Suppressor macrophage treated with lipopolysaccharide for 4 hours (primary cell): ENCODE measurements at regions not wholly inside any gene's neighbourhood (a gene's known extent, or its start where the extent isn't known, plus 50 kb on each side); places are given as distances from the start of the nearest gene placed in this dataset.

Experiments
- DNase-seq: peaks from one replicate; pipeline ENCODE4 v3.0.0-alpha.2; 2020

DNA sequence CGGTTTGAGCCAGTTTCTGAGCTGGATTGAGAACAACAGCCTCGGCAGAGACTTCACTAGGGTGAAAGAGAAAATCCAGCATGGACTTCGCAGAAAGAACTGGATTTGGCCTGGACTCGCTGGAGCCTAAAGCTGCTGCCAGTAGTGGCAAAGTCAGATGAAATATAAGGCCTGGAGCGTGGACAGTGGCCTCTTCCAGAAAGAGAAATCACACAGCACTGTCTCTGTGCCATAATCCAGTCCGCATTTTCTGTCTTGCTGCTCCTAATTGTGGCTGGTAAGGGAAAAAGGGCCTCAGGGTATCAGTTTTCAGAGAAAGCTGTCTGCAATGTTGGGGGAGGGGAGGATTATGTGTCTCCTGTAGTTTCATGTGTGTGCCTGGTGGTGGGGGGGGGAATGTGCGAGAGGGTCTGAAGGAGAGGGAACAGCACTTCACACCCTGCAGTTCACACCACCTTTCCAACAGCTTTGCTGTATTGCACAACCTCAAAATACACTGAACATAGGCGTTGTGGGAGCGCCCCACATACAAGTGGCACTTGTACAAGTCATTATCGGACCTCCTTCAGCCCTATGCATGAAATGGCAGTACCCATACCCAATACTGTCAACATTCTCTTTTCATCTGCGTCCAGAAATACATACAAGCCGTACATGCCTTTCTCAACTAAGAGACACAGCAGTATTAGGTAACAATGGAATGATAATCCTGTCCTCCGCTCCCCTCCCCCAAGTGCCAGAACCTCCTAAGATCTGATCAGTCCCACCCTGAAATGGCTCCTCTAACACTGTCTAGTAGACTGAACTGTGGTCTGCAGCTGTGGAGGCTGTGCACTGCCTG lies 107.5 kb upstream of the ATF7IP start:
- DNase-seq: peak; percentile 64

DNA sequence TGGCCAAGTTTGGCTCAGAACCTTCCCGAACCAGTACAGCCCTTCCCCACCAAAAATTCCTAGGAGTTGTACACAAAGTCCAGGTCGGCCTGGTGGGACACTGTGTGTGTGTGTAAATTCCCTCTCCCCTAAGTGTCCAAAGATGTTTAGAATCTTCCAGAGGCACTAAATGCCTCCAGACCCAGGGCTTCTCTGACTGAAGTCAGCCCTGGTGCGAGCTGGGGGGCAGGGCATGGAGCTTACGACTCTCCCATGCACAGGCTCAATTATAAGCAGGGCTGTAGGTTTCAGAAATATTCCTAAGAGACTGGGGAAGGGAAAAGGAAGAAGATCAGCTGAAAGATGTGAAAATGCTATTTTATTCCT lies 106.9 kb upstream of the ATF7IP start:
- DNase-seq: no peak

DNA sequence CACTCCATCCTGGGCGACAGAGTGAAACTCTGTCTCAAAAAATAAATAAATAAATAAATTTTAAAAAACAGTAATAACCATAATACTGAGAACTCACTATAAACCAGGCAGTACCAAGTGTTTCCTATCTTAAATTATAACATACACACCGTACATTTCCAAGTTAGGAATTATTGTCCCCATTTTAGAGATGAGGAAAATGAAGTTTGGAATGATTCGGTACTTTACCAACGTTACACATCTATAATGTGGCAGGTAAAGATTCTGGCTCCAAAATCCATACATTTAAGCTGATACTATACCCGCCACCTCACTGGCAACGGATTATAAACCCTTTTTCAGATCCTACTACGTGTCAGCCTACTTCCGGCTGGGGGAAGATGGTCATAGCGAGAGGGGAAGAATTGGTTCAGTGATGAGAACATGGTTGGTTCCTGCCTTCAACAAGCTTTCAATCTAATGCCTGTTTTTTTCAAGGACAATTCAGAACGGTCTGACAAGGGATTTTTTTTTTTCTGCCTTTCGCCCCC lies 105.9 kb upstream of the ATF7IP start:
- no peak for DNase-seq

DNA sequence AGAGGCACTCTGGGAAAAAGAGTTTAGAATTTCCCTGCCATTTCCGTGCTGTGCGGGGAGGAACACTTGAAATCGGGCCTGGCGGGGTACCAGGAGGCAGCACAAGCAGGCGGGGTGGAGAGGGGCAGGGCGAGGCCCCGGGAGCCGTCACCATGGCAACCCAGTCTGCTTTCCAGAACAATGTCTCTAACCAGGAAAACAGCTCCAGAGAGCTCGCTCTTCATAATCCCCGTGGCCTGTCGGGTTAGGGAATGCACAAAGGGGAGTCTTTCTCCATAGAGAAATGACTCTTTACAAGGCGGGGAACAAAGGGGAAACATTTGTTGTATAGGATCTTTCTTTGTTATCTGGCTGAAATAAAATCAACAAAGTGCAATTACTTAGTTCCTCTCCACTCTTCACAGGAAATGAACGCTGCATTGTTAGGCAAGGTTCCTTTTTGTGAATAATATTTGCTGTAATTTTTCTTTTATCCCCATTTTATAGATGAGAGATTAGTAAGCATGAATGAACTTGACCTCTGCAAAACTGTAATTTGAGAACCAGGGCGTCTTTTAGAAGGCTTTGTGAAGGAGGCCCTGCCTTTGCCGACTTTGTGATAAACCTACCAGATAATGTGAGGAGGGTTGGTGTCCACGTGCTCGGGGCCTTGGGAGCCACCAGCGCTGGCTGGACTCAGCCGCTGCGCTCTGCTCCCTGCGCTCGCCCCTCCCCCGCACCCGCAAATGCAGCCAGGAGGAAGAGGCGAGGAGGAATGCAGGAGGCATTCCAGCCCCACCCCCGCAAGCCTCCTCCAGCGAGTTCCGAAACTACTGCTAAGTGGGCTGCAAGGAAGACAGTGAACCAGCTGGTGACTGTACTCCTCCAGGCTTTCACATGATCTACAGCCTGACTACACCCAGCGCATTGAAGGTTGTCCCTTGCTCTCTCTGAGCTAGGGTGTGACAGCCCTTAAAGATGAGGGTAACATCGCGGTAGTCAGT lies 105.2 kb upstream of the ATF7IP start:
- DNase-seq: peak; percentile 61

DNA sequence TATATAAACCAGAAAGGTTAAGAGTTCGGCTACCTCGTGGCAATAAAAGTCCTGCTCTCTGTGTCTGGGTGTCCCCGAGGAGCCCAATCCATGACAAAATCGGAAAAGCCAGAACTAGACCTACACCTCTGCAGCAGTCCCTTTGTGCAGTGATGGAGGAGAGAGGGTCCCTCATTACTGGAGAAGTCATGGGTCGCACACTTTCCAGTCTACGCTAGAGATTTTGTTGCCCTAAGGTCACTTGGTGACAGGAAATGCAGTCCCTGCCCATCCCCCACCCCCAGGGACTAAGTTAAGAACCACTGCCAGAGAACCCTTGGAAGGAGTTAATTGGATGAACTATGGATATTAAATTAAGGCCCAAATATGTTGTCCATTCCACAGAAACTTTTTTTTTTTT lies 104.4 kb upstream of the ATF7IP start:
- no peak for DNase-seq

DNA sequence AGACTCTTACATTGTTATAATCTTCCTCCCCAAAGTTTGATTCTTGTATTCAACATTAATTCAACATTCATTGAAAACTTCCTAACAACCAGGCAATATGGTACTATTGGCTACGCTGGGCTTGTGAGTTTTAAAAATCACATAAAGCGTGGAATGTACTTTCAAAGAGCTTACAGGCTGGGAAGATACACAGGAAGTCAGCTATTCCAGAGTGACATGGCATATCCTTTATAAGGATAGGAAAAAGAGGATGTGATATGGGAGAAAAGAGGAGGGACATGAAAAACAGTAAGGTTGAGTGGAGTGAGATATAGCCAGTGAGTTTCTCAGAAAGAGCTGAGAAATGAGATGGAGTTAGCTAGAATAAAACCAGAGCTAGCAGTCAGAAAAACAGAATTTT lies 103.6 kb upstream of the ATF7IP start:
- no peak for DNase-seq

DNA sequence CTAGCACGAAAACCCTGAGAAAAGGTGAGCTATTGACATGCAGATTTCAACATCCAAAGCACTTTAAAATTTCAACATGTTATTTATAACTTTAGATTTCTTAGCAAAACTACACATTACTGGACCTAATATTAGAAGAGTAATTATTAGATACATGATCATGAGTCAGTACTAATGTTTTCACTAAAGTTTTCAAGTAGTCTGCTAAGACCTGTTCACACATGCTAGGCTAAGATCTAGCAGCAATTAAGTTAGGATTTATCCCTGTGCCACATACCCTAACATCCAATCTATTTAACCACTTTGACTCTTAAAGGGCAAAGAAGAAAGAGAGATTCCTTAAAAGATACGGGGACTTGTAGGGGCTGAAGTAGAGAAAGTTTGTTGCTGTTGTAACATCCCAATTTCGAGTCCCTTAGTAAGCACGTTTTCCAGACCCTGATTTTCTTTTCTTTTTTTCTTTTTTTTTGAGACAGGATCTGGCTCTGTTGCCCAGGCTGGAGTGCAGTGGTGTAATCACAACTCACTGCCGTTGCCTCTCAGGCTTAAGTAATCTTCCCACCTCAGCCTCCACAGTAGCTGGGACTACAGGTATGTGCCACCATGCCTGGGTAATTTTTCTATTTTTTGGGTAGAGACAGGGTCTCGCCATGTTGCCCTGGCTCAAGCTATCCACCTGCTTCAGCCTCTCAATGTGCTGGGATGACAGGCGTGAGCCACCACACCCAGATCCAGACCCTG lies 102.5 kb upstream of the ATF7IP start:
- DNase-seq: no peak

DNA sequence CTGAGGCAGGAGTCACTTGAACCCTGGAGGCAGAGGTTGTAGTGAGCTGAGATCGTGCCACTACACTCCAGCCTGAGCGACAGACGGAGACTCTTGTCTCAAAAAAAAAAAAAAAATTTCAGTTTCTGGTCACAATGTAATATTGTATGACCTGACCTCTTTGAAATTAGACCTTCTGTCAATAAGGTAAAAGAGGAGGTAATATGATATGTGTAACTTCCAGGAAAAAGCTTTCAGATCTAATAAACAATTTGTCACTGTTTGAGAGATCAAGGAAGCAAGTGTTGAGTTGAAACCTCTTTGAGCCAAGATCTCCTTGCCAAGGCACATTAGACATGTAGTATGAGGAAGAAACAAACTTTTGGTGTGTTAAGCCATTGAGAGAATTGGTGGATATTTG lies 101.7 kb upstream of the ATF7IP start:
- DNase-seq: no peak

DNA sequence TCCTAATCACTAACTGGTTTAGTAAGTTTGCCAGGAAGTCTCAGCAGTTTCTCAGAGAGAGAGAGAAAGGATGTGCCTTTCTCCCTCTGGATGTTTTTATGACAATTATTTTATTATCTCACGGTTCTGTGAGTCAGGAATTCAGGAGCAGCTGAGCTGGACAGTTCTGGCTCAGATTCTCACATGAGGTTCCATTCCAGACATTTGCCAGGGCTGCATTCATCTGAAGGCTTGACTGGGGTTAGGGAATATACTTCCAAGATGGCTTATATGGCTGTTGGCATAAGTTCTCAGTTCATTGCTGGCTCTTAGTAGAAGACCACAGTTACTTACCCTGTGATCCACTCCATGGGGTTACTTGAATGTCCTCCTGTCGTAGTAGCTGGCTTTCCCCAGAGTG lies 101.2 kb upstream of the ATF7IP start:
- DNase-seq: no peak

DNA sequence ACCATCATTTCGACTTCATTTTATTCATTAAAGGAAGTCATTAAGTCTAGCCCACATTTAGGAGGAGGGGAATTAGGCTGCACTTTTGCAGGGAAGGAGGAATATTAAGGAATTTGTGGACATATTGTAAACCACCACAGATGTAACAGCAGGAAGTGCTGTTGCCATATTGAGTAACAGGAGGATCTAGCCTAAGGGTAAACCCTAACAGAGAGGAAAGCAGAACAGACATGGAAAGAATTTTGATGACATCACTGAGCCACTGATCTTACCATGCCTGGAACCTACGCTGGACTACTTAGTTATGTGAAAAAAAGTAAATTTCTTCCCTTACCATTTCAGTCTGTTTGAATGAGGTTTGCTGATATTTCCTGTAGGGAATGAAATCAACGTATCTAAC lies 100.7 kb upstream of the ATF7IP start:
- DNase-seq: peak; percentile 88

DNA sequence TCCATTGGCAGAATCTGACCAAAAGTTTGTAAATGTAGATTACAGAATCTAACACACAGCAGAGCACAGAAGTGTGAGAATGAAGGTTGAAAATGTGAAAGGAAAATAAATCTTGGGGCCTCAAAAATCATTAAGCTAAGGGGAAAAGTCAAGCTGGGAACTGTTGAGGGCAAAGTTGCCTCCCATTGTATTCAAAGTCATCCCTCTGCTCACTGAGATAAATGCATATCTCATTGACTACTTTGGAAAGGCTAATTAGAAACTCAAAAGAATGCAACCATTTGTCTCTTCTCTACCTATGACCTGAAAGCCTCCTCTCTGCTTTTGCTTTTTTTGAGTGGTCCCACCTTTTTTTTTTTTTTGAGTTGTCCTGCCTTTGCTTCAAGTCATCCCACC lies 97.4 kb upstream of the ATF7IP start:
- no peak for DNase-seq

DNA sequence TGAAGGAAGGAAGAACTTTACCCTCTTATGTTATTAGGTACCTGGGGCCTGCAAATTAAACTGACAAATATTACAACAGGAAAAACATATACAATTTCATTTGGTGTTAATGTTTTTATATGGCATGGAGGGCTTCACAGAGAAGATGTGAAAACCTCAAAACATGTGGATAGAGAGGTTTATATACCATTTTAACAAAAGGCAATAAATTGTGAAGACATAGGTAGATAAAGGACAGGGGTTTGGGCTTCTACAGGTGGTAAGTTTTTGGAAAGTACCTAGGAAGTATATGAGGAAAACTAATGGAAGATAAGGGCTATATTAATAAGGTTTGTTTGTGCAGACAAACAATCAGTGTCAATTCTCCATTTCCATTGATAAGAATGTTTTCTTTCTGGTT lies 95.1 kb upstream of the ATF7IP start:
- no peak for DNase-seq

DNA sequence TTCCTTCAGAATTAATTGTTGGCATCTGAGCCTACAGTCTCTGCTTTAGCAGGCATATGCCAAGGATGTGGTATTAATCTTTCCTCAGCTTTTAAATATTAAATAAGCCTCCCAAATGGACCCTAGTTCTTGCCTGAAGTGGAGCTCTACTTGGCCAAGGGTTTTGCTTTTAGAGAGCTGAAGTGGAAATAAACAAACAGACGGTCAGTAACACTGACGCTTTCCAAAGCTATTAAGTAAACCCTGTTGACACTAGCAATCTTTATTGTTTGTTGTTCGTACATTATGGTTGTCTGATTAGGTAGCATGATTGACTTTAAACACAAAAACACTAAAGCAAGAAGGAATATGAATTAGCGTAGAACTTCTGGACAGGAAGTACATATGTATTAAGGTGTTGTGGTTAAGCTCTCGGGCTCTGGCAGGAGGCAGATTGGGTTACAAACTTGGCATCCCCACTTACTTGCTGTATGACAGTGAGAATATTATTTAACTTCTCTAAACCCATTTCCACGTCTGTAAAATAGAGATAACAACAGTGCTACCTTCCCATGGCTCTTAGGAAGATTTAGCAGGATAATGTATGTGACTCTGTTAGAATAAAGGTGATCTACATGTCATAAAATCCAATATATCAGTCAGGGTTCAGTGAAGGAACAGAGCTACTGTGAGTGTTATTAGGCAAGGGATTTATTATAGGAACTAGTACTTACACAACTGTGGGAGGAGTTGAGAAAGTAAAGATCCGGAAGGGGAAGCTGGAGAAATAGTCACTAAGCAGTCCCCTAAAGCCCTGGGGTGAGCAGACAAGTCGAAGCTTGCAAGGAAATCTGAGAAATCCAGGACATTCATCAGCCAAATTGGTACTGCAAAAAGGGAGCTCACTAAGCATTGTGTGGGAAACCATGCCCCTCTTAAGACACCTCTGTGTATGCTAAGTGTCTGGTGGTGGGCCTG lies 92.2 kb upstream of the ATF7IP start:
- DNase-seq: peak; percentile 83

DNA sequence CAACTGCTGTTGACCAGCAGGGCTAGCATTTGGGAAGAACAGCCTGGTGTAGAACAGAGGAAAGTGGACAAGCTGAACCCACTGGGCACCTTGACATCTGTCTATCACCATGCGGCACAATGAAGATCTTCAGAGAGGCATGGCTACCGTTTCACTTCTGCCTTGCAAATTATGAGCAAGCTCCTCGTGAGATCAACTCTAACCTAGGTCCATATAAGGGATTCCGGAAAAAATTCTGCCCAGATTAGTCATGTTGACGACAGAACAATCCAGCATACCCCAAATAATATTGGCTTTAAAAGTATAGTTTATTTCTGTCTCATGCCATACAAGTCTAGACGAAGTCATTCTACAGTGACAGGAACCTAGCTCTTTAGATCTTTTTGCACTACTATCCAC lies 91.6 kb upstream of the ATF7IP start:
- peak; percentile 77 for DNase-seq

DNA sequence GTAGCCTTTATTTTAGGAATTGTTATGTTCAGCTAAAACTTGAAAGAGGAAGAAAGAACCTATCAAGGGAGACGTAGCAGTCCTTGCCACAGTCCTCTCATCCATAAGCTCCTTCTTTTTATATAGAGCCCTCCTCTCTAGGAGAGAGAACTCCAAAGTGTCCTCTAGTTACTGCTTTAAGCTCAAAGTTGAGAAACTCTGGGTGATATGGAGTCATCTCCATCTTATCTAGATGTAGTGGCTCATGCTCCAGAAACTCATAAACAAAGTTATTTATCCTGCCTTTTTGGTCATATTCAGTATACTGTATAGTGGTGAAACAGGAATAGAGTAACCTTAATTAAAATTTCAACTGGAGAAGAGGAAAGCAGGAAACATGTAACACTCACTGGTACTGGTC lies 90.4 kb upstream of the ATF7IP start:
- DNase-seq: no peak

DNA sequence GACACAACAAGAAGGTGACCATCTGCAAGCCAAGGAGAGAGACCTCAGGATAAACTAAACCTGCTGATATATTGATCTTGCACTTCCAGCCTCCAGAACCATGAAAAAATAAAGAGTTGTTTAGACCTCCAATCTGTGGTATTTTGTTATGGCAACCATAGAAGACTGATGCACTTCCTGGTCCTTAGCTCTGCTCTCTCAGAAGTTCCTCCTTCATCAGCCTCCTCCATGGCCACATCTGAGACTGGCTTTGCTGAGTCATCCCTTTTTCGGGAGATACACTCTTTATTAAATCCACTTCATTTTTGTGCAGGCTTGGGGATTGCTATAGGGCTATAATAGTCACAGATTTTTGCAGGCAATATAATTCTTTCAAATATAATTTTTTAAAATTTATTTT lies 89.6 kb upstream of the ATF7IP start:
- no peak for DNase-seq

DNA sequence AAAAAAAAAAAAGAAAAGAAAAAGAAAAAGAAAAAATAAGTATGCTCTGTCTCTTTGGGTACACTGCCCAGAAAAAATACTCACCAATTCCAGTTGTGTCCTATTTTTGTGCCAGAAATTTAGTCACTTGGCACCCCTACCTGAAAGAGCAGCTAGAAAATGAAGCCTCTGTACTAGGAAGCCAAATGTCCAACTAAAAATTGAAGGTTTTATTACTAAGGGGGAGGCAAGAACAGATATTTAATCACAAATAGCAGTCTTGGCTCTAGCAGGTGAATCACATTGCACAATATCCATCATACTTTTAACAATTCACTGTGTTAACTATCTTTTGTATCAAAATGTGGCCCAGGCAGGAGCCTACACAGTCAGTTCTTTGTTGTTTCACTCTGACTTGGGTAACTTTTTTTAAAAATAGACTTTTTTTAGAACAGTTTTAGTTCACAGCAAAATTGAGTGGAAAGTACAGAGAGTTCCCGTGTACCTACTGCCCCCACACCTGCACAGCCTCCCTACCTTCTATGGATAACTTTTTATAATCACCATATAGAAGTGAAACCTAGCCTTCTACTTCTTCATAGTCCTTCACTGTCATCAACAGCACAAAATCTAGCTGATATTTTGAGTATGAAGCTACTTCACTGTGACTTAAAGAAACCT lies 87.1 kb upstream of the ATF7IP start:
- DNase-seq: no peak

DNA sequence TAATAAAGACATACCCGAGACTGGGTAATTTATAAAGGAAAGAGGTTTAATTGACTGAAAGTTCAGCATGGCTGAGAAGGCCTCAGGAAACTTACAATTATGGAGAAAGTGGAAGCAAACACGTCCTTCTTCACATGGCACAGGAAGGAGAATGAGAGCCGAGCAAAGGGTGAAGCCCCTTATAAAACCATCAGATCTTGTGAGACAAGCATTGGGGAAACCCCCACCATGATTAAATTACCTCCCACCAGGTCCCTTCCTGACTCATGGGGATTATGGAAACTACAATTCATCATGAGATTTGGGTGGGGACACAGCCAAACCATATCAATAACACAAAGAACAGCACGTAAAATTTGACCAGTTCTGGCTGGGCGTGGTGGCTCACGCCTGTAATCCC lies 85.6 kb upstream of the ATF7IP start:
- DNase-seq: no peak

DNA sequence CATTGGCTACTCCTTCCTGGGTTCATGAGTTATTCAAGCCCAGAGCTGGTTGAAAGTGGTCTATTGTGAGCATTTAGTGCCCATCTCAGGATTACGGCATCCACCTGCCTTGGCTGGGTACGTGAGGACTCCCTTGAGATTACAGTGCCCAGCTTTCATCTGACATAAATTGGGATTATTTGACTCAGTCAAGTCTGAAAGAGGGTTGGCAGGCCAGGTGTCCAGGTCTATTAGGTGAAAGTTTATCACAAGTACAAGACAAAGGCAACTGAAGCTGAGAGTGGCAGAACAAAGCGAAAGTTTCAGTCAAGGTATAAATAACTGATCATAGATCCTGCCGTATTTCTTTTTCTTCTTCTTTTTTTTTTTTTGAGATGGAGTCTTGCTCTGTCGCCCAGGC lies 84.6 kb upstream of the ATF7IP start:
- no peak for DNase-seq

DNA sequence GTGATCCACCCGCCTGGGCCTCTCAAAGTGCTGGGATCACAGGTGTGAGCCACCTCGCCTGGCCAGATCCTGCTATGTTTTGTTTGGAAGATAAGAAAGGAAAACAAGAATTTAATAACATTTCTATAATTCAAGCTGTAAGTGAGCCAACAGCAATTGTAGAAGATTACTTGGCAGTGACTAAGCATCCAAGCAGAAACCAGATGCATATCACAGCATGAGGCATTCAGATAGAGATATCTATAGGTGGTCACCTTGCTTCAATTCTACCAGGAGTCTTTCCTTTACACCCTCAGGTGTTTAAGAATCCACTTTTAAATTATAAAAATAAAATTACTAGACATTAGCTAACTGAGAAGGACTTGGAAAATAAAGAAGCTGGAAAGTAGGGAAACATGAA lies 83.9 kb upstream of the ATF7IP start:
- no peak for DNase-seq

DNA sequence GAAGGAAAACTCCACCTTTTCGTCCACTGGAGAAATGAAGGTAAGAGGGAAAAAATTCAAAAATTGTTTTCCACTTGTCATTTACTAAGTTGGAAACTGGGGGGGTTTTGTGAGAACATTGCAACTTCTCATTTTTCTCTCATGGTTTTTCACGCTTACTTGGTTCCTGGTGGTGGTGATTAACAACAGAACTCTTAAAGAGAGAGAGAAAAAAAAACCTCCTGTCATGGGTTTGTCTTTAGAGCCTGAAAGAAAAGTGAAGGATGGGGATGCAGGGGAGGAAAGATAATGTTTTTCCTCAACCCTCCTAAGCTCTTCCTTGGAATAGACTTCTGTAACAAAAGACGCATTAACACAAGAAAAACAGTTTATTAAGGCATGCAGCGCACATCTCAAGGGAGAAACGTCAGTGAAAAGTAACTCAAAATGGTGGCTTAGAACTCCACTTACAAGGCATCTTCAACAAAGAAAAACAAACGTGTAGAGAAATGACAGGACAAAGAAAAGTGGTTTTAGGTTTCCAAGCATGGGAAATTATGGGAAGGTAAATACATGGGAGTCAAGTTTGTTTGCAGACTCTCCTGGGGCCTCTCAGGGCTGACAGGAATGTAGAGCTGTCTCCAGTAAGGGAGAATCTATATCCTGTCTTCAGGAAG lies 81.9 kb upstream of the ATF7IP start:
- peak; percentile 36 for DNase-seq
